HCT116 (cell line): ENCODE measurements at regions not wholly inside any gene's neighbourhood (a gene's known extent, or its start where the extent isn't known, plus 50 kb on each side); places are given as distances from the start of the nearest gene placed in this dataset.

ENCODE experiments used
- ATAC-seq: fragments of 200-7000 bp; cut with Tn5 transposase; 2 replicates; pipeline ENCODE4 v1.9.1; 2020; ENCODE audit warnings: mild to moderate bottlenecking, moderate library complexity
- BruUV-seq: library from RNA; stranded (reverse); fragments of 400-500 nt; replicated peaks from 2 replicates; lab custom pipeline; 2021; lab: Mats Ljungman, UMichigan
- CTCF ChIA-PET: fragments of 300-600 bp; sonication (Branson Sonifier 250); formaldehyde crosslinking; loops from one replicate; lab custom pipeline; 2021; ENCODE audit warnings: antibody characterized with exemption; lab: Charles Lee
- POLR2A ChIA-PET: fragments of 300-600, 350-600 bp; sonication (Branson Sonifier 250); formaldehyde crosslinking; loops from one replicate; lab custom pipeline; 2021; ENCODE audit warnings: antibody characterized with exemption; lab: Charles Lee
- RAD21 ChIA-PET, 2 experiments: fragments of 300-600 bp; sonication (Branson Sonifier 250); formaldehyde crosslinking; loops; one replicate each; lab custom pipeline; 2023; ENCODE audit warnings: low total read pairs in 2 of 2; ENCODE audit not compliant: uncharacterized antibody in 2 of 2, unreplicated experiment in 2 of 2, low non-redundant PET in 1 of 2; lab: Charles Lee
- DNase-seq: peaks from one replicate; pipeline ENCODE4 v3.0.0-alpha.2; 2010; ENCODE audit warnings: low read depth, low spot score
- H2AFZ ChIP-seq: fragments of 200-600 bp; shearing (Covaris generic), sonication (generic); 2 replicates; pipeline ENCODE4 v1.6.1; 2017; ENCODE audit warnings: low read depth, mixed run types, mixed read lengths, antibody characterized with exemption, low read length; ENCODE audit not compliant: poor library complexity, severe bottlenecking
- H3K27ac ChIP-seq: 2 replicates; pipeline ENCODE4 v1.5.1; 2012; ENCODE audit warnings: low read depth, low read length
- H3K27me3 ChIP-seq: fragments of 200-600 bp; sonication (generic); 2 replicates; pipeline ENCODE4 v1.6.1; 2016; ENCODE audit warnings: mixed run types, low read length, mixed read lengths; ENCODE audit not compliant: insufficient read depth
- H3K36me3 ChIP-seq, 2 experiments: fragments of 200-500 bp in 1 of 2; fragments of 200-600 bp in 1 of 2; sonication (Bioruptor generic) in 1 of 2; sonication (generic) in 1 of 2; 2 replicates each; pipeline versions ENCODE4 v1.5.1 to v1.6.1; 2014 to 2016; ENCODE audit warnings: low read length in 2 of 2, inconsistent platforms in 1 of 2, mixed read lengths in 1 of 2, mixed run types in 1 of 2; ENCODE audit not compliant: insufficient read depth in 2 of 2, control insufficient read depth in 1 of 2
- H3K4me1 ChIP-seq, 2 experiments: fragments of 200-600 bp in 1 of 2; sonication (generic) in 1 of 2; 2 replicates each; pipeline versions ENCODE4 v1.5.1 to v1.6.1; 2012 to 2017; ENCODE audit warnings: low read length in 2 of 2, inconsistent platforms in 1 of 2, mild to moderate bottlenecking in 1 of 2, mixed read lengths in 1 of 2, mixed run types in 1 of 2, moderate library complexity in 1 of 2; ENCODE audit not compliant: insufficient read depth in 2 of 2, control insufficient read depth in 1 of 2
- H3K4me2 ChIP-seq: fragments of 200-600 bp; sonication (generic); 2 replicates; pipeline ENCODE4 v1.6.1; 2017; ENCODE audit warnings: mixed run types, low read length, mixed read lengths
- H3K4me3 ChIP-seq, 2 experiments: fragments of 200-600 bp in 1 of 2; sonication (generic) in 1 of 2; replicated peaks in 1 of 2; 2 replicates each; pipeline ENCODE4 v1.5.1; 2011 to 2016; ENCODE audit warnings: low read length in 2 of 2, control low read depth in 1 of 2, low read depth in 1 of 2, mild to moderate bottlenecking in 1 of 2, mixed read lengths in 1 of 2, mixed run types in 1 of 2
- H3K79me2 ChIP-seq: fragments of 200-600 bp; sonication (generic); 2 replicates; pipeline ENCODE4 v1.6.1; 2017; ENCODE audit warnings: mild to moderate bottlenecking, mixed run types, low read length, moderate library complexity, mixed read lengths; ENCODE audit not compliant: insufficient read depth
- H3K9ac ChIP-seq: fragments of 200-600 bp; sonication (generic); 2 replicates; pipeline ENCODE4 v1.6.1; 2016; ENCODE audit warnings: low read length, mixed read lengths
- H3K9me2 ChIP-seq: fragments of 200-600 bp; sonication (generic), shearing (Covaris generic); 2 replicates; pipeline ENCODE4 v1.6.1; 2017; ENCODE audit warnings: mixed run types, mild to moderate bottlenecking, moderate library complexity; ENCODE audit not compliant: insufficient read depth
- H3K9me3 ChIP-seq, 2 experiments: fragments of 200-500 bp in 1 of 2; fragments of 200-600 bp in 1 of 2; sonication (Bioruptor generic) in 1 of 2; sonication (generic) in 1 of 2; 2 replicates each; pipeline ENCODE4 v1.6.1; 2014 to 2017; ENCODE audit warnings: low read length in 2 of 2, mixed read lengths in 2 of 2, inconsistent platforms in 1 of 2, low read depth in 1 of 2, mild to moderate bottlenecking in 1 of 2, mixed run types in 1 of 2, moderate library complexity in 1 of 2; ENCODE audit not compliant: control insufficient read depth in 1 of 2, insufficient read depth in 1 of 2
- H4K20me1 ChIP-seq: fragments of 200-600 bp; sonication (generic), shearing (Covaris generic); 2 replicates; pipeline ENCODE4 v1.6.1; 2017; ENCODE audit warnings: mixed run types, mild to moderate bottlenecking, moderate library complexity; ENCODE audit not compliant: insufficient read depth
- EGR1 ChIP-seq: IDR thresholded peaks from 2 replicates; pipeline ENCODE4 v1.6.1; 2012; ENCODE audit warnings: low read depth
- ELF1 ChIP-seq: IDR thresholded peaks from 2 replicates; pipeline ENCODE4 v1.6.1; 2012; ENCODE audit warnings: low read depth, borderline replicate concordance
- RAD21 ChIP-seq: IDR thresholded peaks from 2 replicates; pipeline ENCODE4 v1.6.1; 2012; ENCODE audit warnings: low read depth, mild to moderate bottlenecking
- REST ChIP-seq: IDR thresholded peaks from 2 replicates; pipeline ENCODE4 v1.6.1; 2012; ENCODE audit warnings: low read depth
- SIN3A ChIP-seq: IDR thresholded peaks from 2 replicates; pipeline ENCODE4 v1.6.1; 2012; ENCODE audit warnings: low read depth
- ZBTB33 ChIP-seq: IDR thresholded peaks from 2 replicates; pipeline ENCODE4 v1.6.1; 2011; ENCODE audit warnings: mild to moderate bottlenecking, low read length, moderate library complexity; ENCODE audit not compliant: insufficient replicate concordance; ENCODE audit errors: extremely low read depth
- ZNF274 ChIP-seq: fragments of 200-500 bp; sonication (Bioruptor generic); IDR thresholded peaks from 2 replicates; pipeline ENCODE4 v1.6.1; 2014; ENCODE audit warnings: mild to moderate bottlenecking, low read depth, low read length, inconsistent platforms
- intact Hi-C: fragments of 100-400 bp; cut with micrococcal nuclease; formaldehyde crosslinking; loops from 2 replicates; pipeline ENCODE4 v1.10.0; 2022

- no peaks in the 10 kb centered on the region for H3K27me3 ChIP-seq
- no peak overlapping the region for H3K27ac ChIP-seq
- H3K36me3 ChIP-seq: no peaks in the 10 kb centered on the region
- DNase-seq (no peak), ATAC-seq (no peak)
- POLR2A ChIA-PET: no interaction called here
- no TSS peak for BruUV-seq
- TF ChIP-seq ELF1 (no peak), ZBTB33 (no peak), SIN3A (no peak), RAD21 (no peak), ZNF274 (no peak), REST (no peak), EGR1 (no peak)
- H3K4me3 ChIP-seq: no peak overlapping the region
- no peaks in the 10 kb centered on the region for H4K20me1 ChIP-seq
- H2AFZ ChIP-seq: no peak overlapping the region
- no peaks in the 10 kb centered on the region for H3K4me1 ChIP-seq
- no peaks in the 10 kb centered on the region for H3K79me2 ChIP-seq
- RAD21 ChIA-PET: no interaction called here
- H3K4me2 ChIP-seq: no peak overlapping the region
- no peak overlapping the region for H3K9ac ChIP-seq
- CTCF ChIA-PET: no interaction called here
- no peaks in the 10 kb centered on the region for H3K9me3 ChIP-seq
- intact Hi-C loops: no loop called here
- H3K9me2 ChIP-seq: no peaks in the 10 kb centered on the region; the same call in 1 of the 2 replicates
Measured at GRCh38 chr12:29980304-29980703, 196.6 kb upstream of the TMTC1 start.
